Endothelial cell of umbilical vein (primary cell): ENCODE measurements at regions not wholly inside any gene's neighbourhood (a gene's known extent, or its start where the extent isn't known, plus 50 kb on each side); places are given as distances from the start of the nearest gene placed in this dataset.

Source experiments
- EZH2 ChIP-seq: IDR thresholded peaks from 2 replicates; pipeline ENCODE4 v1.6.1; 2012; ENCODE audit warnings: borderline replicate concordance, low read depth, mild to moderate bottlenecking, moderate library complexity, low read length, inconsistent platforms; ENCODE audit not compliant: severe bottlenecking
- MAX ChIP-seq: IDR thresholded peaks from 2 replicates; pipeline ENCODE4 v1.6.1; 2011; ENCODE audit not compliant: insufficient read depth, insufficient read length
- MYC ChIP-seq: IDR thresholded peaks from one replicate; pipeline ENCODE4 v1.6.1; 2011; ENCODE audit warnings: mild to moderate bottlenecking, low read depth, low read length
- POLR2A ChIP-seq: IDR thresholded peaks from 2 replicates; pipeline ENCODE4 v1.6.1; 2012; ENCODE audit warnings: low read depth, mild to moderate bottlenecking, control low read depth, low read length
- POLR2AphosphoS5 ChIP-seq: IDR thresholded peaks from 2 replicates; pipeline ENCODE4 v1.6.1; 2012; ENCODE audit warnings: low read depth, mild to moderate bottlenecking, control low read depth, low read length, moderate library complexity; ENCODE audit not compliant: insufficient read depth
- TF ChIP-seq, protein P1 (sequence below), 2 donors: IDR thresholded peaks; 1 replicate in 1 of 2; 2 replicates in 1 of 2; pipeline ENCODE4 v1.5.1; 2011; ENCODE audit warnings: low read length in 2 of 2, mild to moderate bottlenecking in 2 of 2, moderate library complexity in 2 of 2, control low read depth in 1 of 2, inconsistent platforms in 1 of 2, low read depth in 1 of 2; ENCODE audit not compliant: insufficient read depth in 1 of 2; ENCODE audit errors: extremely low read depth in 1 of 2

GRCh38 chr13:105247830-105248229 lies 1287.6 kb downstream of the EFNB2 start:
- no peak for TF ChIP-seq EZH2
- TF ChIP-seq, protein P1, sequence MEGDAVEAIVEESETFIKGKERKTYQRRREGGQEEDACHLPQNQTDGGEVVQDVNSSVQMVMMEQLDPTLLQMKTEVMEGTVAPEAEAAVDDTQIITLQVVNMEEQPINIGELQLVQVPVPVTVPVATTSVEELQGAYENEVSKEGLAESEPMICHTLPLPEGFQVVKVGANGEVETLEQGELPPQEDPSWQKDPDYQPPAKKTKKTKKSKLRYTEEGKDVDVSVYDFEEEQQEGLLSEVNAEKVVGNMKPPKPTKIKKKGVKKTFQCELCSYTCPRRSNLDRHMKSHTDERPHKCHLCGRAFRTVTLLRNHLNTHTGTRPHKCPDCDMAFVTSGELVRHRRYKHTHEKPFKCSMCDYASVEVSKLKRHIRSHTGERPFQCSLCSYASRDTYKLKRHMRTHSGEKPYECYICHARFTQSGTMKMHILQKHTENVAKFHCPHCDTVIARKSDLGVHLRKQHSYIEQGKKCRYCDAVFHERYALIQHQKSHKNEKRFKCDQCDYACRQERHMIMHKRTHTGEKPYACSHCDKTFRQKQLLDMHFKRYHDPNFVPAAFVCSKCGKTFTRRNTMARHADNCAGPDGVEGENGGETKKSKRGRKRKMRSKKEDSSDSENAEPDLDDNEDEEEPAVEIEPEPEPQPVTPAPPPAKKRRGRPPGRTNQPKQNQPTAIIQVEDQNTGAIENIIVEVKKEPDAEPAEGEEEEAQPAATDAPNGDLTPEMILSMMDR (IDR thresholded peaks at IDR 0.05; ENCODE audit: extremely low read depth in 1 of 2, insufficient read depth in 1 of 2, low read depth in 1 of 2, low read length in 2 of 2) = no peak
- TF ChIP-seq POLR2A = no peak
- no peak for TF ChIP-seq MYC
- TF ChIP-seq MAX = no peak
- no peak for TF ChIP-seq POLR2AphosphoS5
